ENCODE measurements at regions not wholly inside any gene's neighbourhood (a gene's known extent, or its start where the extent isn't known, plus 50 kb on each side); places are given as distances from the start of the nearest gene placed in this dataset.

GRCh38 chr10:116792817-116793216, 50.5 kb upstream of the HSPA12A start:
- DNase-seq = no peak

GRCh38 chr10:116796469-116796868, 52.8 kb upstream of the ENO4 start:
- DNase-seq = no peak

GRCh38 chr10:116796910-116797513, 52.3 kb upstream of the ENO4 start:
- DNase-seq = peak; percentile 59 to 61

- no peak for DNase-seq
Observed at GRCh38 chr10:116798859-116799258, 50.4 kb upstream of the ENO4 start.

Data from CD4-positive, alpha-beta T cell treated with Interleukin-4 for 1 hour (primary cell).